ENCODE measurements at regions not wholly inside any gene's neighbourhood (a gene's known extent, or its start where the extent isn't known, plus 50 kb on each side); places are given as distances from the start of the nearest gene placed in this dataset.

- no peak for DNase-seq
These were observed 122.3 kb upstream of the TACR3 start for GRCh38 chr4:103842076-103842475.

GRCh38 chr4:103810308-103810707 is 90.5 kb upstream of the TACR3 start:
- DNase-seq, result peak; percentile 9

GRCh38 chr4:103802766-103803165 is 83.0 kb upstream of the TACR3 start:
- DNase-seq, result peak; percentile 9

GRCh38 chr4:103787057-103787456 is 67.3 kb upstream of the TACR3 start:
- no peak for DNase-seq

DNA sequence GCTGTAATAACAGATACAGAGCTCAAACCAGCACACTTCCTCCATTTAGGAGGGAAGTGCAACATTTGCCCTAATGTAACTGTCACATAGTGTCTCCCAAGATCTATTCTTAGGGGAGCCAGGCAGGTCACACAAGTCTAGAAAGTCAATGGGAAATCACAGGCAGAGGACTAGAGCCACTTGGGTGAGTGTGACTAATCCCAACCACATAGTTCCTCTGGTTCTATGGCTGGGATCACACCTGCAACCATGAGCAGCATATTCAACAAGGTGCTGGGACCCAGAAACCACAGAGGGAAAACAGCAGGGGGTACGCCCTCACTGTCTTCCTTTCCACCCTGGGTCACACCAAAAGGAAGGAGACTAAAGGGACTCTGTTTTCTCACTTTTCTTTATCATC is 66.8 kb upstream of the TACR3 start:
- no peak for DNase-seq

DNA sequence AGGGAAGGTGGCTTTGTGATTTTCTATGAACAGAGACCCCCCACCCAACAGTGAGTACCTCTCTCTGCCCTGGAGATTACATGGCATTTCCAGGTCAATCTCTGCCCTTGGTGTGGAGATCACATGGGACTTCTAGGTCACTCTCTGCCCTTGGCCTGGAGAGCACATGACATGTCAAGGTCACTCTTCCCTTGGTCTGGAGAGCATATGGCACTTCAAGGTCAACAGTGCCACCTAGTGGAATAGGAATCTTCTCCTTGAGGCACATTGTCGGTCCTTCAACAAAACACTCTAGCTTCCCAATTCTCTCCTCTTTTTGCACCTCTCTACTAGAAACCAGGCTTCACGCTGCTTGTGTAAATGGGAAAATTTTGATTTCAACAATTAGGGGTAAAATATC is 66.2 kb upstream of the TACR3 start:
- DNase-seq, result peak; percentile 74

DNA sequence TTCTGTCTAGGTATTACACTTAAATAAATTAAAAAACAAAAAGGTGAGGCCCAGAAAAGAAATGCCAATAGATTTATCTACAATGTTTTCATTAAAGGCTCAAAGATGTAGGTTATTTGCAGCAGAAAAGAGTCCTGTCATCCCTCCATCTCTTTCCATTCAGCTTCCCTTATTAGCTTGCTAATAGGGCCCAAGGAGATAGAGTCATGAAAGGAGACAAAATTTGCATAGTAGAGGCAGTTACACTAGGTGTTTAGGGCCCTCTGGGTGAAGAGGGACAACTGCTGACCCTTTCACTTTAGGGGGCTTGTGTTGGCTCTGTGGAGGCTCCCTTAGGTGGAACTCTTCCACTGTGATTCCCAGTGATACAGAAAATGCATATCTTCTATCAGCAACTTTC is 58.4 kb upstream of the TACR3 start:
- no peak for DNase-seq

GRCh38 chr4:103774326-103774825 is 54.6 kb upstream of the TACR3 start:
- DNase-seq, result no peak

- no peak for DNase-seq
These were observed 54.0 kb upstream of the TACR3 start for GRCh38 chr4:103773691-103774231.

Measured in DMS53 (cell line).